ENCODE measurements at regions not wholly inside any gene's neighbourhood (a gene's known extent, or its start where the extent isn't known, plus 50 kb on each side); places are given as distances from the start of the nearest gene placed in this dataset.

- intact Hi-C loops (cut with micrococcal nuclease): no loop called here
- H3K27ac Mint-ChIP-seq: no peak overlapping the region
- no peak for TF ChIP-seq CTCF (IDR thresholded peaks at IDR 0.05)
- Histone ChIP-seq H3K36me3 (replicated peaks in 1 of 2; ENCODE audit: control insufficient read depth in 1 of 2, insufficient read depth in 2 of 2, low read length in 2 of 2) (no peaks in the 10 kb centered on the region), H3K27ac (ENCODE audit: low read depth in 1 of 2, low read length in 2 of 2) (no peak overlapping the region), H4K20me1 (ENCODE audit: insufficient read depth, low read length) (no peaks in the 10 kb centered on the region), H3K9ac (ENCODE audit: insufficient read depth, low read length, poor library complexity, severe bottlenecking) (no peak overlapping the region), H2AFZ (ENCODE audit: insufficient read depth, low read depth, low read length, poor library complexity, severe bottlenecking) (no peak overlapping the region), H3K9me3 (replicated peaks in 1 of 2; ENCODE audit: control insufficient read depth in 1 of 2, insufficient read depth in 1 of 2, low read length in 2 of 2) (no peaks in the 10 kb centered on the region), H3K27me3 (ENCODE audit: control insufficient read depth in 2 of 2, insufficient read depth in 2 of 2, low read length in 2 of 2) (no peaks in the 10 kb centered on the region), H3K4me3 (replicated peaks in 1 of 3; ENCODE audit: low read depth in 2 of 3, low read length in 3 of 3) (no peak overlapping the region), H3K79me2 (ENCODE audit: insufficient read depth, low read length) (no peaks in the 10 kb centered on the region), H3K4me2 (replicated peaks; ENCODE audit: extremely low read depth, low read length, poor library complexity, severe bottlenecking) (no peak overlapping the region), H3K4me1 (ENCODE audit: control insufficient read depth in 1 of 2, insufficient read depth in 2 of 2, low read length in 2 of 2) (peaks cover 0 to 4% of the 10 kb centered on the region in 2 donors)
- no peaks in the 10 kb centered on the region for H3K36me3 Mint-ChIP-seq
- no peak for DNase-seq
- peaks cover 0 to 2% (median 0%) of the 10 kb centered on the region in 7 donors for H3K9me3 Mint-ChIP-seq
- peaks cover 0 to 4% (median 2%) of the 10 kb centered on the region in 3 donors for H3K27me3 Mint-ChIP-seq (ENCODE audit: low read depth in 3 of 3)
- peaks cover 6% of the 10 kb centered on the region for H3K4me1 Mint-ChIP-seq
- H3K4me3 Mint-ChIP-seq: no peak overlapping the region
Measured at GRCh38 chr5:65081071-65081470, 312.3 kb downstream of the CWC27 start.

GRCh38 chr5:65084795-65085515 is 316.2 kb downstream of the CWC27 start:
- Histone ChIP-seq H3K36me3 (replicated peaks in 1 of 2; ENCODE audit: control insufficient read depth in 1 of 2, insufficient read depth in 2 of 2, low read length in 2 of 2) (no peaks in the 10 kb centered on the region), H3K9me3 (replicated peaks in 1 of 2; ENCODE audit: control insufficient read depth in 1 of 2, insufficient read depth in 1 of 2, low read length in 2 of 2) (peaks cover 0 to under 1% of the 10 kb centered on the region in 2 donors), H4K20me1 (ENCODE audit: insufficient read depth, low read length) (no peaks in the 10 kb centered on the region), H3K4me1 (ENCODE audit: control insufficient read depth in 1 of 2, insufficient read depth in 2 of 2, low read length in 2 of 2) (peaks cover 0 to 4% of the 10 kb centered on the region in 2 donors), H3K27ac (ENCODE audit: low read depth in 1 of 2, low read length in 2 of 2) (no peak overlapping the region), H3K27me3 (ENCODE audit: control insufficient read depth in 2 of 2, insufficient read depth in 2 of 2, low read length in 2 of 2) (no peaks in the 10 kb centered on the region), H3K4me2 (replicated peaks; ENCODE audit: extremely low read depth, low read length, poor library complexity, severe bottlenecking) (no peak overlapping the region), H3K79me2 (ENCODE audit: insufficient read depth, low read length) (no peaks in the 10 kb centered on the region), H2AFZ (ENCODE audit: insufficient read depth, low read depth, low read length, poor library complexity, severe bottlenecking) (no peak overlapping the region), H3K9ac (ENCODE audit: insufficient read depth, low read length, poor library complexity, severe bottlenecking) (no peak overlapping the region), H3K4me3 (replicated peaks in 1 of 3; ENCODE audit: low read depth in 2 of 3, low read length in 3 of 3) (no peak overlapping the region)
- peaks cover 6% of the 10 kb centered on the region for H3K4me1 Mint-ChIP-seq
- no peak for TF ChIP-seq CTCF (IDR thresholded peaks at IDR 0.05)
- DNase-seq: no peak
- peaks cover 0 to 7% (median 2%) of the 10 kb centered on the region in 7 donors for H3K9me3 Mint-ChIP-seq
- WGBS (ENCODE audit: insufficient coverage): 75% methylated on average over 2 of the region's 3 CpGs
- peak overlapping the region in 1 of 7 donors; percentile 19 for H3K27ac Mint-ChIP-seq
- H3K36me3 Mint-ChIP-seq: no peaks in the 10 kb centered on the region
- intact Hi-C loops (cut with micrococcal nuclease): no loop called here
- H3K27me3 Mint-ChIP-seq (ENCODE audit: low read depth in 3 of 3): peaks cover 0 to 1% (median 1%) of the 10 kb centered on the region in 3 donors
- H3K4me3 Mint-ChIP-seq: no peak overlapping the region

Measured in CD14-positive monocyte (primary cell).